WTC11 (cell line): ENCODE measurements at regions not wholly inside any gene's neighbourhood (a gene's known extent, or its start where the extent isn't known, plus 50 kb on each side); places are given as distances from the start of the nearest gene placed in this dataset.

Experiments
- CREM ChIP-seq: sonication (generic); formaldehyde crosslinking; IDR thresholded peaks from 2 replicates; pipeline ENCODE4 v1.8.1; 2022; ENCODE audit warnings: mild to moderate bottlenecking, missing genetic modification reagents, moderate library complexity
- HMGA2 ChIP-seq: fragments of 250-450 bp; sonication (Bioruptor Pico); IDR thresholded peaks from 2 replicates; pipeline ENCODE4 v1.4.0; 2021; ENCODE audit warnings: mild to moderate bottlenecking, moderate library complexity
- TF ChIP-seq, protein P1 (sequence below): sonication (generic); formaldehyde crosslinking; IDR thresholded peaks from 2 replicates; pipeline ENCODE4 v1.8.0; 2022; ENCODE audit warnings: mild to moderate bottlenecking, missing genetic modification reagents
- TF ChIP-seq, protein P2 (sequence below): fragments of 200-600 bp; IDR thresholded peaks from 2 replicates; pipeline ENCODE4 v1.8.0; 2022; ENCODE audit warnings: antibody characterized with exemption
- TF ChIP-seq, protein P3 (sequence below): sonication (generic); formaldehyde crosslinking; conservative IDR thresholded peaks from 2 replicates; pipeline ENCODE4 v1.8.1; 2023; ENCODE audit warnings: mild to moderate bottlenecking, low read depth, missing genetic modification reagents, moderate library complexity

DNA sequence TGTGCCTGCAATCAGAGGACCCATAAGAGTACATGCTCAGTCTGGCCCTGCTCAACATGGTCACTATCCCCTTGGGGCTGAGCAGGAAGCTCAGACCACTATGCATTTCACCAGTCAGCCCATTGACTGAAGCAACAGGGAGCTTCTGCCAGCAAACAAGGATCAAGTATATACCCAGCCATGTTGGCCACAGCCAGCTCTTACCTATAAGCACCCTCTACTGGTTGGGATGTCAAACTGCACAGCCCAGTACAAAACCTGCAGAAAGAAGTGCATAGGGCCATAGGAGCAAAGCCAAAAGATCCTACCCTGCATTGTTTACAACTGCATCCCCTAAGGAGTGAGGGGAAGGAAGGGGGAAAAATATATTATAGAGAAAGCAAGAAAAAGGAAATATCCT lies 214.4 kb upstream of the CPEB2 start:
- TF ChIP-seq, protein P1, sequence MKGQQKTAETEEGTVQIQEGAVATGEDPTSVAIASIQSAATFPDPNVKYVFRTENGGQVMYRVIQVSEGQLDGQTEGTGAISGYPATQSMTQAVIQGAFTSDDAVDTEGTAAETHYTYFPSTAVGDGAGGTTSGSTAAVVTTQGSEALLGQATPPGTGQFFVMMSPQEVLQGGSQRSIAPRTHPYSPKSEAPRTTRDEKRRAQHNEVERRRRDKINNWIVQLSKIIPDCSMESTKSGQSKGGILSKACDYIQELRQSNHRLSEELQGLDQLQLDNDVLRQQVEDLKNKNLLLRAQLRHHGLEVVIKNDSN (CRISPR knock-in tag), result no peak
- TF ChIP-seq, protein P2, sequence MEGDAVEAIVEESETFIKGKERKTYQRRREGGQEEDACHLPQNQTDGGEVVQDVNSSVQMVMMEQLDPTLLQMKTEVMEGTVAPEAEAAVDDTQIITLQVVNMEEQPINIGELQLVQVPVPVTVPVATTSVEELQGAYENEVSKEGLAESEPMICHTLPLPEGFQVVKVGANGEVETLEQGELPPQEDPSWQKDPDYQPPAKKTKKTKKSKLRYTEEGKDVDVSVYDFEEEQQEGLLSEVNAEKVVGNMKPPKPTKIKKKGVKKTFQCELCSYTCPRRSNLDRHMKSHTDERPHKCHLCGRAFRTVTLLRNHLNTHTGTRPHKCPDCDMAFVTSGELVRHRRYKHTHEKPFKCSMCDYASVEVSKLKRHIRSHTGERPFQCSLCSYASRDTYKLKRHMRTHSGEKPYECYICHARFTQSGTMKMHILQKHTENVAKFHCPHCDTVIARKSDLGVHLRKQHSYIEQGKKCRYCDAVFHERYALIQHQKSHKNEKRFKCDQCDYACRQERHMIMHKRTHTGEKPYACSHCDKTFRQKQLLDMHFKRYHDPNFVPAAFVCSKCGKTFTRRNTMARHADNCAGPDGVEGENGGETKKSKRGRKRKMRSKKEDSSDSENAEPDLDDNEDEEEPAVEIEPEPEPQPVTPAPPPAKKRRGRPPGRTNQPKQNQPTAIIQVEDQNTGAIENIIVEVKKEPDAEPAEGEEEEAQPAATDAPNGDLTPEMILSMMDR, result peak; percentile 56
- TF ChIP-seq, protein P3, sequence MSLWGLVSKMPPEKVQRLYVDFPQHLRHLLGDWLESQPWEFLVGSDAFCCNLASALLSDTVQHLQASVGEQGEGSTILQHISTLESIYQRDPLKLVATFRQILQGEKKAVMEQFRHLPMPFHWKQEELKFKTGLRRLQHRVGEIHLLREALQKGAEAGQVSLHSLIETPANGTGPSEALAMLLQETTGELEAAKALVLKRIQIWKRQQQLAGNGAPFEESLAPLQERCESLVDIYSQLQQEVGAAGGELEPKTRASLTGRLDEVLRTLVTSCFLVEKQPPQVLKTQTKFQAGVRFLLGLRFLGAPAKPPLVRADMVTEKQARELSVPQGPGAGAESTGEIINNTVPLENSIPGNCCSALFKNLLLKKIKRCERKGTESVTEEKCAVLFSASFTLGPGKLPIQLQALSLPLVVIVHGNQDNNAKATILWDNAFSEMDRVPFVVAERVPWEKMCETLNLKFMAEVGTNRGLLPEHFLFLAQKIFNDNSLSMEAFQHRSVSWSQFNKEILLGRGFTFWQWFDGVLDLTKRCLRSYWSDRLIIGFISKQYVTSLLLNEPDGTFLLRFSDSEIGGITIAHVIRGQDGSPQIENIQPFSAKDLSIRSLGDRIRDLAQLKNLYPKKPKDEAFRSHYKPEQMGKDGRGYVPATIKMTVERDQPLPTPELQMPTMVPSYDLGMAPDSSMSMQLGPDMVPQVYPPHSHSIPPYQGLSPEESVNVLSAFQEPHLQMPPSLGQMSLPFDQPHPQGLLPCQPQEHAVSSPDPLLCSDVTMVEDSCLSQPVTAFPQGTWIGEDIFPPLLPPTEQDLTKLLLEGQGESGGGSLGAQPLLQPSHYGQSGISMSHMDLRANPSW (CRISPR knock-in tag), result no peak
- no peak for TF ChIP-seq CREM (CRISPR knock-in tag)
- no peak for TF ChIP-seq HMGA2 (CRISPR knock-in tag)
